HL-60 (cell line): ENCODE measurements at regions not wholly inside any gene's neighbourhood (a gene's known extent, or its start where the extent isn't known, plus 50 kb on each side); places are given as distances from the start of the nearest gene placed in this dataset.

Experiments
- DNase-seq, 2 experiments: peaks; one replicate each; pipeline ENCODE4 v3.0.0-alpha.2; 2010 to 2020; ENCODE audit warnings: low read depth in 1 of 2, low spot score in 1 of 2
- H3K27ac ChIP-seq: fragments of 250-450 bp; sonication (Bioruptor Pico); replicated peaks from 2 replicates; pipeline ENCODE4 v1.5.1; 2020; ENCODE audit warnings: mild to moderate bottlenecking, moderate library complexity
- H3K27me3 ChIP-seq: fragments of 250-450 bp; sonication (Bioruptor Pico); 2 replicates; pipeline ENCODE4 v1.5.1; 2021; ENCODE audit warnings: mild to moderate bottlenecking, moderate library complexity; ENCODE audit not compliant: insufficient read depth, poor library complexity, severe bottlenecking
- H3K4me3 ChIP-seq: replicated peaks from 2 replicates; pipeline ENCODE4 v1.5.1; 2011; ENCODE audit warnings: mild to moderate bottlenecking, control low read depth, low read length; ENCODE audit not compliant: insufficient read depth
- CTCF ChIP-seq: IDR thresholded peaks from one replicate; pipeline ENCODE4 v1.5.1; 2011; ENCODE audit warnings: low read length, control low read depth, inconsistent platforms; ENCODE audit not compliant: insufficient read depth
- GABPA ChIP-seq: IDR thresholded peaks from 2 replicates; pipeline ENCODE4 v1.6.1; 2012; ENCODE audit warnings: low read depth
- POLR2AphosphoS5 ChIP-seq: IDR thresholded peaks from 2 replicates; pipeline ENCODE4 v1.6.1; 2012; ENCODE audit warnings: low read depth
- REST ChIP-seq: IDR thresholded peaks from 2 replicates; pipeline ENCODE4 v1.6.1; 2012; ENCODE audit warnings: low read depth; ENCODE audit not compliant: insufficient replicate concordance
- SPI1 ChIP-seq: IDR thresholded peaks from 2 replicates; pipeline ENCODE4 v1.6.1; 2012; ENCODE audit warnings: low read depth, mild to moderate bottlenecking, borderline replicate concordance

- Histone ChIP-seq H3K27me3 (no peaks in the 10 kb centered on the region), H3K27ac (no peak overlapping the region), H3K4me3 (no peak overlapping the region)
- TF ChIP-seq SPI1 (no peak), GABPA (no peak), REST (no peak), POLR2AphosphoS5 (no peak), CTCF (no peak)
- DNase-seq: no peak
Measured at GRCh38 chr17:77839698-77840512, 118.6 kb upstream of the TNRC6C start.

- TF ChIP-seq POLR2AphosphoS5: no peak
- TF ChIP-seq GABPA: no peak
- no peak for TF ChIP-seq SPI1
- TF ChIP-seq CTCF: no peak
- TF ChIP-seq REST: no peak
- Histone ChIP-seq H3K4me3 (no peak overlapping the region), H3K27ac (no peak overlapping the region), H3K27me3 (no peaks in the 10 kb centered on the region)
- no peak for DNase-seq
Measured at GRCh38 chr17:77840513-77841165, 117.9 kb upstream of the TNRC6C start.

GRCh38 chr17:77841742-77842527 lies 116.6 kb upstream of the TNRC6C start:
- no peak for TF ChIP-seq REST
- TF ChIP-seq POLR2AphosphoS5: no peak
- no peak for TF ChIP-seq SPI1
- no peak for TF ChIP-seq CTCF
- TF ChIP-seq GABPA: no peak
- Histone ChIP-seq H3K4me3 (no peak overlapping the region), H3K27ac (no peak overlapping the region), H3K27me3 (no peaks in the 10 kb centered on the region)
- DNase-seq: no peak
